Liver (tissue), 8 donors: ENCODE measurements at regions not wholly inside any gene's neighbourhood (a gene's known extent, or its start where the extent isn't known, plus 50 kb on each side); places are given as distances from the start of the nearest gene placed in this dataset.

ENCODE experiments used
- DNase-seq: peaks from one replicate; pipeline ENCODE4 v3.0.0-alpha.2; 2017; ENCODE audit warnings: low spot score
- H3K27ac ChIP-seq, 2 donors: one replicate each; pipeline ENCODE4 v1.7.0; 2013; ENCODE audit warnings: inconsistent platforms in 2 of 2, low read length in 2 of 2, control low read depth in 1 of 2, low read depth in 1 of 2, mild to moderate bottlenecking in 1 of 2
- H3K27me3 ChIP-seq, 4 donors: one replicate each; pipeline versions ENCODE4 v1.6.1 to v1.7.0; 2013; ENCODE audit warnings: low read length in 3 of 4, inconsistent platforms in 1 of 4, mild to moderate bottlenecking in 1 of 4, moderate library complexity in 1 of 4; ENCODE audit not compliant: control insufficient read depth in 4 of 4, insufficient read depth in 4 of 4
- H3K36me3 ChIP-seq, 4 donors: one replicate each; pipeline versions ENCODE4 v1.6.1 to v1.7.0; 2013; ENCODE audit warnings: low read length in 3 of 4, mild to moderate bottlenecking in 3 of 4, low read depth in 1 of 4, moderate library complexity in 1 of 4; ENCODE audit not compliant: control insufficient read depth in 4 of 4, insufficient read depth in 3 of 4
- H3K4me1 ChIP-seq, 4 donors: one replicate each; pipeline versions ENCODE4 v1.6.1 to v1.7.0; 2013; ENCODE audit warnings: low read length in 3 of 4, mild to moderate bottlenecking in 3 of 4, moderate library complexity in 1 of 4; ENCODE audit not compliant: control insufficient read depth in 4 of 4, insufficient read depth in 4 of 4
- H3K4me3 ChIP-seq, 3 donors: one replicate each; pipeline versions ENCODE4 v1.6.1 to v1.7.0; 2013; ENCODE audit warnings: low read length in 3 of 3, control low read depth in 1 of 3, low read depth in 1 of 3, mild to moderate bottlenecking in 1 of 3
- H3K9ac ChIP-seq, 2 donors: one replicate each; pipeline ENCODE4 v1.7.0; 2013; ENCODE audit warnings: low read length in 2 of 2, mild to moderate bottlenecking in 2 of 2, moderate library complexity in 2 of 2, control low read depth in 1 of 2, low read depth in 1 of 2
- H3K9me3 ChIP-seq, 4 donors: one replicate each; pipeline versions ENCODE4 v1.6.1 to v1.7.0; 2013; ENCODE audit warnings: low read length in 3 of 4; ENCODE audit not compliant: control insufficient read depth in 4 of 4
- CTCF ChIP-seq: fragments of 150-350 bp; IDR thresholded peaks from 2 replicates; pipeline ENCODE4 v1.5.1; 2017; ENCODE audit warnings: improper control_type of control experiment, low read depth, low read length; ENCODE audit not compliant: missing input control
- EGR1 ChIP-seq, 2 donors: IDR thresholded peaks; 2 replicates each; pipeline ENCODE4 v1.6.1; 2016 to 2018; ENCODE audit warnings: antibody characterized with exemption in 2 of 2, low read depth in 2 of 2
- FOXA1 ChIP-seq: IDR thresholded peaks from 2 replicates; pipeline ENCODE4 v1.6.1; 2016; ENCODE audit warnings: antibody characterized with exemption
- FOXA2 ChIP-seq: IDR thresholded peaks from 2 replicates; pipeline ENCODE4 v1.6.1; 2016; ENCODE audit warnings: antibody characterized with exemption
- HNF4A ChIP-seq, 2 donors: conservative IDR thresholded peaks; 2 replicates each; pipeline ENCODE4 v1.6.1; 2016; ENCODE audit warnings: antibody characterized with exemption in 2 of 2, mild to moderate bottlenecking in 2 of 2
- JUND ChIP-seq, 2 donors: IDR thresholded peaks; 2 replicates each; pipeline ENCODE4 v1.6.1; 2016; ENCODE audit warnings: antibody characterized with exemption in 2 of 2
- MAX ChIP-seq: IDR thresholded peaks from 2 replicates; pipeline ENCODE4 v1.6.1; 2016; ENCODE audit warnings: antibody characterized with exemption
- NR2F2 ChIP-seq: IDR thresholded peaks from 2 replicates; pipeline ENCODE4 v1.6.1; 2016; ENCODE audit warnings: antibody characterized with exemption
- RAD21 ChIP-seq, 2 donors: IDR thresholded peaks; 2 replicates each; pipeline ENCODE4 v1.6.1; 2016; ENCODE audit warnings: antibody characterized with exemption in 2 of 2, mild to moderate bottlenecking in 2 of 2
- REST ChIP-seq: IDR thresholded peaks from 2 replicates; pipeline ENCODE4 v1.6.1; 2016; ENCODE audit warnings: antibody characterized with exemption, mild to moderate bottlenecking
- RXRA ChIP-seq, 2 donors: IDR thresholded peaks; 2 replicates each; pipeline ENCODE4 v1.6.1; 2017 to 2018; ENCODE audit warnings: antibody characterized with exemption in 2 of 2, mild to moderate bottlenecking in 1 of 2
- SP1 ChIP-seq: IDR thresholded peaks from 2 replicates; pipeline ENCODE4 v1.6.1; 2018; ENCODE audit warnings: antibody characterized with exemption, mild to moderate bottlenecking
- TAF1 ChIP-seq: conservative IDR thresholded peaks from 2 replicates; pipeline ENCODE4 v1.6.1; 2016; ENCODE audit warnings: antibody characterized with exemption, mild to moderate bottlenecking
- YY1 ChIP-seq: IDR thresholded peaks from 2 replicates; pipeline ENCODE4 v1.6.1; 2016; ENCODE audit warnings: antibody characterized with exemption, mild to moderate bottlenecking
- WGBS: extraction: QIAGEN DNeasy Blood & Tissue Kit; methylation state at CpG from one replicate; pipeline ENCODE4 v1.1.7; 2013; 5-methylcytosine and 5-hydroxymethylcytosine counted together
- donor health status: healthy.
- donor health status: healthy.
- donor health status: healthy.
- donor health status: healthy.
- donor health status: healthy.

GRCh38 chr16:6672507-6672906, 660.1 kb upstream of the RBFOX1 start:
- Histone ChIP-seq H3K36me3 (no peaks in the 10 kb centered on the region), H3K27me3 (peaks cover 0 to 2% (median 0%) of the 10 kb centered on the region in 4 donors), H3K4me1 (no peaks in the 10 kb centered on the region), H3K27ac (no peak overlapping the region), H3K9me3 (peaks cover 0 to 4% (median 0%) of the 10 kb centered on the region in 4 donors), H3K9ac (no peak overlapping the region), H3K4me3 (no peak overlapping the region)
- WGBS, result 77% methylated on average over 2 of the region's 2 CpGs
- no peak for DNase-seq
- TF ChIP-seq TAF1 (no peak), YY1 (no peak), EGR1 (IDR thresholded peaks at IDR 0.05; ENCODE audit: low read depth in 2 of 2) (no peak), CTCF (no peak), NR2F2 (no peak), HNF4A (conservative IDR thresholded peaks at IDR 0.05) (no peak), RAD21 (IDR thresholded peaks at IDR 0.05) (no peak), JUND (IDR thresholded peaks at IDR 0.05) (no peak), REST (no peak), RXRA (IDR thresholded peaks at IDR 0.05) (no peak), SP1 (no peak), FOXA2 (no peak)

GRCh38 chr16:6667393-6667792, 665.3 kb upstream of the RBFOX1 start:
- WGBS, result 72% methylated on average over 4 of the region's 4 CpGs
- Histone ChIP-seq H3K27ac (no peak overlapping the region), H3K9me3 (peaks cover 0 to 4% (median 0%) of the 10 kb centered on the region in 4 donors), H3K4me3 (no peak overlapping the region), H3K36me3 (no peaks in the 10 kb centered on the region), H3K4me1 (no peaks in the 10 kb centered on the region), H3K9ac (no peak overlapping the region), H3K27me3 (no peaks in the 10 kb centered on the region)
- DNase-seq, result no peak
- no peak for TF ChIP-seq EGR1 (IDR thresholded peaks at IDR 0.05; ENCODE audit: low read depth in 2 of 2)
- TF ChIP-seq MAX, result no peak
- no peak for TF ChIP-seq JUND (IDR thresholded peaks at IDR 0.05)
- no peak for TF ChIP-seq FOXA1
- TF ChIP-seq SP1, result no peak
- no peak for TF ChIP-seq TAF1

GRCh38 chr16:6665126-6665525, 667.5 kb upstream of the RBFOX1 start:
- H3K4me1 ChIP-seq, result no peaks in the 10 kb centered on the region
- no peak overlapping the region for H3K27ac ChIP-seq
- no peak overlapping the region for H3K9ac ChIP-seq
- H3K9me3 ChIP-seq, result no peaks in the 10 kb centered on the region
- no peaks in the 10 kb centered on the region for H3K36me3 ChIP-seq
- H3K4me3 ChIP-seq, result no peak overlapping the region
- DNase-seq, result no peak
- TF ChIP-seq EGR1 (IDR thresholded peaks at IDR 0.05; ENCODE audit: low read depth in 2 of 2) (no peak), TAF1 (no peak), MAX (no peak), JUND (IDR thresholded peaks at IDR 0.05) (no peak), FOXA2 (no peak)
- 78% methylated on average over 7 of the region's 7 CpGs for WGBS
- no peaks in the 10 kb centered on the region for H3K27me3 ChIP-seq
